Loucy (cell line): ENCODE measurements at regions not wholly inside any gene's neighbourhood (a gene's known extent, or its start where the extent isn't known, plus 50 kb on each side); places are given as distances from the start of the nearest gene placed in this dataset.

ENCODE experiments used
- EZH2phosphoT487 ChIP-seq: fragments of 200-600 bp; IDR thresholded peaks from 2 replicates; pipeline ENCODE4 v1.6.1; 2018; ENCODE audit warnings: antibody characterized with exemption, mild to moderate bottlenecking, moderate library complexity, borderline replicate concordance
- TF ChIP-seq, protein P1 (sequence below): fragments of 200-600 bp; sonication (generic); conservative IDR thresholded peaks from 2 replicates; pipeline ENCODE4 v1.5.1; 2014; ENCODE audit warnings: mild to moderate bottlenecking, antibody characterized with exemption, low read length

DNA sequence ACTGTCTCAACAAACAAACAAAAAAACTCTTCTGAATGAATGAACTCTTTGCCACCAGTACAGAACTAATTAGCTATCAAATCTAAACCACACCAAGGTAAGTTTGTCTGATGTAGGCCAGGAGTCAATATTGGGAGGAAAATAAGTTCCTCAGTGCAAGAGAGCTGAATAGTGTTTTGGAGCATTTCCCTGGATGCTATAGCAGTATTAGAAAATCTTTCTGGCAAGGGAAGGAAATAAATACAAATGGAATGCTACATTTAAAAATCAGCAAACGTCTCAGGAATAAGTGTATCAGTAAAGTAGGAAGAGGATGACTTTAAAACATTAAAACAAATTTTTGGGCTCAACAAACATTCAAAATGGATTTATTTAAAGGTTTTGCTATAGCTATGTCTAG is 81.3 kb upstream of the TMTC4 start:
- TF ChIP-seq, protein P1, sequence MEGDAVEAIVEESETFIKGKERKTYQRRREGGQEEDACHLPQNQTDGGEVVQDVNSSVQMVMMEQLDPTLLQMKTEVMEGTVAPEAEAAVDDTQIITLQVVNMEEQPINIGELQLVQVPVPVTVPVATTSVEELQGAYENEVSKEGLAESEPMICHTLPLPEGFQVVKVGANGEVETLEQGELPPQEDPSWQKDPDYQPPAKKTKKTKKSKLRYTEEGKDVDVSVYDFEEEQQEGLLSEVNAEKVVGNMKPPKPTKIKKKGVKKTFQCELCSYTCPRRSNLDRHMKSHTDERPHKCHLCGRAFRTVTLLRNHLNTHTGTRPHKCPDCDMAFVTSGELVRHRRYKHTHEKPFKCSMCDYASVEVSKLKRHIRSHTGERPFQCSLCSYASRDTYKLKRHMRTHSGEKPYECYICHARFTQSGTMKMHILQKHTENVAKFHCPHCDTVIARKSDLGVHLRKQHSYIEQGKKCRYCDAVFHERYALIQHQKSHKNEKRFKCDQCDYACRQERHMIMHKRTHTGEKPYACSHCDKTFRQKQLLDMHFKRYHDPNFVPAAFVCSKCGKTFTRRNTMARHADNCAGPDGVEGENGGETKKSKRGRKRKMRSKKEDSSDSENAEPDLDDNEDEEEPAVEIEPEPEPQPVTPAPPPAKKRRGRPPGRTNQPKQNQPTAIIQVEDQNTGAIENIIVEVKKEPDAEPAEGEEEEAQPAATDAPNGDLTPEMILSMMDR, result no peak
- no peak for TF ChIP-seq EZH2phosphoT487
